Keratinocyte (primary cell): ENCODE measurements at regions not wholly inside any gene's neighbourhood (a gene's known extent, or its start where the extent isn't known, plus 50 kb on each side); places are given as distances from the start of the nearest gene placed in this dataset.

Experiments used
- DNase-seq: peaks from one replicate; pipeline ENCODE4 v3.0.0-alpha.2; 2011; ENCODE audit warnings: low read depth, missing footprints, low spot score
- FAIRE-seq: peaks from 2 replicates; lab custom pipeline; 2011; peaks lifted over from hg19 to GRCh38; lab: Jason Lieb, UNC
- H2AFZ ChIP-seq: 2 replicates; pipeline ENCODE4 v1.6.0; 2012; ENCODE audit warnings: low read length, control low read depth, inconsistent platforms; ENCODE audit not compliant: control insufficient read depth
- H3K27ac ChIP-seq: 2 replicates; pipeline ENCODE4 v1.5.1; 2011; ENCODE audit warnings: low read length; ENCODE audit not compliant: control insufficient read depth, insufficient read depth
- H3K27me3 ChIP-seq: 3 replicates; pipeline ENCODE4 v1.6.0; 2011; ENCODE audit warnings: low read length; ENCODE audit not compliant: control insufficient read depth, insufficient read depth; ENCODE audit errors: extremely low read depth
- H3K36me3 ChIP-seq, 2 experiments: 2 replicates in 1 of 2; 3 replicates in 1 of 2; pipeline ENCODE4 v1.5.1; 2011; ENCODE audit warnings: low read length in 2 of 2, mild to moderate bottlenecking in 1 of 2; ENCODE audit not compliant: control insufficient read depth in 2 of 2, insufficient read depth in 2 of 2; ENCODE audit errors: extremely low read depth in 1 of 2
- H3K4me1 ChIP-seq: 3 replicates; pipeline ENCODE4 v1.5.1; 2011; ENCODE audit warnings: low read length; ENCODE audit not compliant: control insufficient read depth, insufficient read depth; ENCODE audit errors: extremely low read depth
- H3K4me2 ChIP-seq: 3 replicates; pipeline ENCODE4 v1.6.0; 2011; ENCODE audit warnings: low read depth, low read length; ENCODE audit not compliant: control insufficient read depth, insufficient read depth; ENCODE audit errors: extremely low read depth
- H3K4me3 ChIP-seq, 3 experiments: fragments of 200-600 bp in 1 of 3; sonication (generic) in 1 of 3; 2 replicates in 2 of 3; 3 replicates in 1 of 3; pipeline ENCODE4 v1.5.1; 2011 to 2016; ENCODE audit warnings: low read length in 3 of 3, mild to moderate bottlenecking in 3 of 3, control low read depth in 2 of 3, inconsistent platforms in 1 of 3, low read depth in 1 of 3, mixed read lengths in 1 of 3, mixed run types in 1 of 3, moderate library complexity in 1 of 3; ENCODE audit not compliant: control insufficient read depth in 2 of 3, insufficient read depth in 2 of 3; ENCODE audit errors: extremely low read depth in 1 of 3
- H3K79me2 ChIP-seq: 2 replicates; pipeline ENCODE4 v1.6.0; 2012; ENCODE audit warnings: low read length; ENCODE audit not compliant: control insufficient read depth, insufficient read depth
- H3K9ac ChIP-seq: 3 replicates; pipeline ENCODE4 v1.6.0; 2011; ENCODE audit warnings: low read length; ENCODE audit not compliant: control insufficient read depth, insufficient read depth; ENCODE audit errors: extremely low read depth
- H3K9me1 ChIP-seq: 3 replicates; pipeline ENCODE4 v1.6.0; 2011; ENCODE audit warnings: low read length; ENCODE audit not compliant: control insufficient read depth, insufficient read depth; ENCODE audit errors: extremely low read depth
- H3K9me3 ChIP-seq: 2 replicates; pipeline ENCODE4 v1.5.1; 2012; ENCODE audit warnings: low read depth, low read length; ENCODE audit not compliant: control insufficient read depth
- H4K20me1 ChIP-seq: 3 replicates; pipeline ENCODE4 v1.6.0; 2011; ENCODE audit warnings: low read length; ENCODE audit not compliant: control insufficient read depth, insufficient read depth; ENCODE audit errors: extremely low read depth
- EZH2 ChIP-seq: IDR thresholded peaks from one replicate; pipeline ENCODE4 v1.6.1; 2012; ENCODE audit warnings: inconsistent platforms, mild to moderate bottlenecking, low read length, moderate library complexity
- dilution Hi-C: fragments of 300-500 bp; cut with MboI; formaldehyde crosslinking; loops from one replicate; pipeline ENCODE4 v1.7.0; 2020; ENCODE audit warnings: low sequenced_read_pairs; ENCODE audit not compliant: extremely low pct_ligation_motif_present
- TF ChIP-seq, protein P1 (sequence below), 3 experiments: IDR thresholded peaks in 1 of 3; conservative IDR thresholded peaks in 1 of 3; optimal IDR thresholded peaks in 1 of 3; 2 replicates in 2 of 3; 3 replicates in 1 of 3; pipeline versions ENCODE3 to v1.5.1; 2011; ENCODE audit warnings: low read length in 3 of 3, mild to moderate bottlenecking in 3 of 3, moderate library complexity in 2 of 3, control low read depth in 1 of 3, inconsistent platforms in 1 of 3; ENCODE audit not compliant: insufficient read depth in 2 of 3; ENCODE audit errors: extremely low read depth in 1 of 3

DNA sequence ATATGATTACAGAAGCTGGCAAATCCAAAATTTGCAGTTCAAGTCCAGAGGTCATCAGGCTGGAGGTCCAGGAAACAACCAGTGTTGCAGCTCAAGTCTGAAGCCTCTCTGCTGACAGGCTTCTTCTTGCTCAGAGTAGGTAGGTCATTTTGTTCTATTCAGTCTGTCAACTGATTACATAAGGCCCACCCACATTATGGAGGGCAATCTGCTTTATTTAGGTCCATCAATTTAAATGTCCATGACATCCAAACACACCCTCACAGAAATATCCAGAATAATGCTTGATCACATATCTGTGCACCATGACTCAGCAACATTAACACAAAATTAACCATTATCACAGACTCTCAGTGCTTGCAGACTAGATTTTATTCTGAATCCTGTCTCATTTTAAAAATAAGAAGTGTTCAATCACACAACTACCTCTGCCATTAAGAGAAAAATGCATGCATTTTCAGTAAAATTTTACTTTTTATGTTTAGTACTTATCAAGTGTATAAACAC is 759.2 kb upstream of the ADGRB3 start:
- Histone ChIP-seq H4K20me1 (no peaks in the 10 kb centered on the region), H2AFZ (no peak overlapping the region), H3K27ac (no peak overlapping the region), H3K9me1 (no peaks in the 10 kb centered on the region), H3K27me3 (no peaks in the 10 kb centered on the region), H3K36me3 (no peaks in the 10 kb centered on the region), H3K9me3 (no peaks in the 10 kb centered on the region), H3K4me1 (no peaks in the 10 kb centered on the region), H3K9ac (no peak overlapping the region), H3K79me2 (no peaks in the 10 kb centered on the region), H3K4me3 (no peak overlapping the region), H3K4me2 (no peak overlapping the region)
- dilution Hi-C loops: no loop called here
- no peak for FAIRE-seq
- no peak for DNase-seq
- TF ChIP-seq, protein P1, sequence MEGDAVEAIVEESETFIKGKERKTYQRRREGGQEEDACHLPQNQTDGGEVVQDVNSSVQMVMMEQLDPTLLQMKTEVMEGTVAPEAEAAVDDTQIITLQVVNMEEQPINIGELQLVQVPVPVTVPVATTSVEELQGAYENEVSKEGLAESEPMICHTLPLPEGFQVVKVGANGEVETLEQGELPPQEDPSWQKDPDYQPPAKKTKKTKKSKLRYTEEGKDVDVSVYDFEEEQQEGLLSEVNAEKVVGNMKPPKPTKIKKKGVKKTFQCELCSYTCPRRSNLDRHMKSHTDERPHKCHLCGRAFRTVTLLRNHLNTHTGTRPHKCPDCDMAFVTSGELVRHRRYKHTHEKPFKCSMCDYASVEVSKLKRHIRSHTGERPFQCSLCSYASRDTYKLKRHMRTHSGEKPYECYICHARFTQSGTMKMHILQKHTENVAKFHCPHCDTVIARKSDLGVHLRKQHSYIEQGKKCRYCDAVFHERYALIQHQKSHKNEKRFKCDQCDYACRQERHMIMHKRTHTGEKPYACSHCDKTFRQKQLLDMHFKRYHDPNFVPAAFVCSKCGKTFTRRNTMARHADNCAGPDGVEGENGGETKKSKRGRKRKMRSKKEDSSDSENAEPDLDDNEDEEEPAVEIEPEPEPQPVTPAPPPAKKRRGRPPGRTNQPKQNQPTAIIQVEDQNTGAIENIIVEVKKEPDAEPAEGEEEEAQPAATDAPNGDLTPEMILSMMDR (optimal IDR thresholded peaks at IDR 0.05 in 1 of 3, IDR thresholded peaks at IDR 0.05 in 1 of 3, conservative IDR thresholded peaks at IDR 0.05 in 1 of 3; ENCODE audit: extremely low read depth in 1 of 3, insufficient read depth in 2 of 3, low read length in 3 of 3): no peak
- no peak for TF ChIP-seq EZH2

DNA sequence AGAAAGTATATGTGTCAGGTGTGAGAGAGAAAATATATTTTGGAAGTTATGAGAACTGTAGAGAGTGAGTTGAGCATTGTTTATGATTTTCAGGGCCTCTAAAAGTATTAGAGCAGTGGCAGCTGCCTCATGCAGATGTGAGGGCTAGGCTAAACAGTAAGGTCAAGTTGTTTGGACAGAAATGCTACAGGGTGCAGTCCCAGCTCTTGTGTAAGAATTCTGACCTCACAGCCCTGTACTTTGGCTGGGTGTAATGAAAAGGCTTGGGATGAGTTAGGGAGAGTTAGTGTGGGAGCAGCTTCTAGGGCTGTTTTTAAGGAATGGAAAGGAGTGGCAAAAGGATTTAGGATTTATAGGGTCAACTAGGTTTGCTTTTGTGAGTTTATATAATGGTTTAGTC is 764.8 kb upstream of the ADGRB3 start:
- Histone ChIP-seq H3K27me3 (no peaks in the 10 kb centered on the region), H3K79me2 (no peaks in the 10 kb centered on the region), H3K9me1 (no peaks in the 10 kb centered on the region), H3K9me3 (no peaks in the 10 kb centered on the region), H3K4me3 (no peak overlapping the region), H2AFZ (no peak overlapping the region), H3K27ac (no peak overlapping the region), H4K20me1 (no peaks in the 10 kb centered on the region), H3K36me3 (no peaks in the 10 kb centered on the region), H3K4me1 (no peaks in the 10 kb centered on the region), H3K4me2 (no peak overlapping the region), H3K9ac (no peak overlapping the region)
- TF ChIP-seq, protein P1 (optimal IDR thresholded peaks at IDR 0.05 in 1 of 3, IDR thresholded peaks at IDR 0.05 in 1 of 3, conservative IDR thresholded peaks at IDR 0.05 in 1 of 3; ENCODE audit: extremely low read depth in 1 of 3, insufficient read depth in 2 of 3, low read length in 3 of 3): no peak
- TF ChIP-seq EZH2: no peak
- FAIRE-seq (no peak), DNase-seq (no peak)
- dilution Hi-C loops: no loop called here
